A549 (cell line): ENCODE measurements at regions not wholly inside any gene's neighbourhood (a gene's known extent, or its start where the extent isn't known, plus 50 kb on each side); places are given as distances from the start of the nearest gene placed in this dataset.

Experiments
- HOXB5 ChIP-seq: fragments of 250-450 bp; sonication (Bioruptor Pico); IDR thresholded peaks from 2 replicates; pipeline ENCODE4 v1.5.0; 2020; ENCODE audit warnings: mild to moderate bottlenecking, moderate library complexity
- RFX5 ChIP-seq: fragments of 450-650 bp; IDR thresholded peaks from 2 replicates; pipeline ENCODE4 v1.7.1; 2014; ENCODE audit warnings: antibody characterized with exemption, mild to moderate bottlenecking, moderate library complexity

DNA sequence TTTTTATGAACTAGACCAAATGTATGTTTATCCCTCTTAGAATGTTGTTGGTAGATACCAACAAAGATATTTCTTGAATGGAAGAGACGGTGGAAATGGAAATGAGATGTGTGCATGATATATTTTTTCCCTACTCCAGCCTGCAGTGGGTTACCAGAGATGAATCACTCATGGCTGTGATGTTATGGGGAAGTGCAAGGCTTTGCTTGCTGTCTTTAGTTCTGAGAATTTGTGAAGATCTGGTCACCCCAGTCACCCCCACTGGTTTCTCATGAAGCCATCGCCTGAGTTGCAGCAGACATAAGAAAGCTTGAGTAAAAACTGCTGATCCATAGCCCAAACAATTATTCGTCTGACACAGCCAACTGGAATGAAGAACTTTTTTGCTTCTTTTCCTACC, 78.1 kb upstream of the EOMES start:
- TF ChIP-seq HOXB5 (CRISPR knock-in tag) (no peak), RFX5 (no peak)
